ENCODE measurements at regions not wholly inside any gene's neighbourhood (a gene's known extent, or its start where the extent isn't known, plus 50 kb on each side); places are given as distances from the start of the nearest gene placed in this dataset.

DNA sequence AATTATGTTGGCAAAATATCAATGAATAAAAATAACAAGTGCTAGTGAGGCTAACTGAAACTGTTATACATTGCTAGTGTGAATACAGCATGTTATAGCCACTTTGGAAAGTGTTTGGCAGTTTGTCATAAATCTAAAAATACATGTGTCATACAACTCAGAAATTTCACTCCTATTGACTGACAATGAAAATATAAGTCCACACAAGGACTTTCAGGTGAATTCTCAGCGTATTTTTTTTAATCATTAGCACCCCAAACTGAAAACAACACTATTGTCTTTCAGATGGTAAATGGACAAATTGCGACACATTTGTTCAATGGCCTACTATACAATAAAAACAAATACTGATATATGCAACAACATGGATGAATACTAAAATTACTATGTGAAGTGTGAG, 884.8 kb downstream of the TRIB2 start:
- no peak for DNase-seq (ENCODE audit: extremely low spot score in 2 of 2)
- no peaks in the 10 kb centered on the region for H3K36me3 ChIP-seq
- TF ChIP-seq POLR2A (IDR thresholded peaks at IDR 0.05) (no peak), POLR2AphosphoS5 (IDR thresholded peaks at IDR 0.05; ENCODE audit: insufficient read depth in 1 of 2, low read depth in 1 of 2) (no peak)
- TF ChIP-seq, protein P1, sequence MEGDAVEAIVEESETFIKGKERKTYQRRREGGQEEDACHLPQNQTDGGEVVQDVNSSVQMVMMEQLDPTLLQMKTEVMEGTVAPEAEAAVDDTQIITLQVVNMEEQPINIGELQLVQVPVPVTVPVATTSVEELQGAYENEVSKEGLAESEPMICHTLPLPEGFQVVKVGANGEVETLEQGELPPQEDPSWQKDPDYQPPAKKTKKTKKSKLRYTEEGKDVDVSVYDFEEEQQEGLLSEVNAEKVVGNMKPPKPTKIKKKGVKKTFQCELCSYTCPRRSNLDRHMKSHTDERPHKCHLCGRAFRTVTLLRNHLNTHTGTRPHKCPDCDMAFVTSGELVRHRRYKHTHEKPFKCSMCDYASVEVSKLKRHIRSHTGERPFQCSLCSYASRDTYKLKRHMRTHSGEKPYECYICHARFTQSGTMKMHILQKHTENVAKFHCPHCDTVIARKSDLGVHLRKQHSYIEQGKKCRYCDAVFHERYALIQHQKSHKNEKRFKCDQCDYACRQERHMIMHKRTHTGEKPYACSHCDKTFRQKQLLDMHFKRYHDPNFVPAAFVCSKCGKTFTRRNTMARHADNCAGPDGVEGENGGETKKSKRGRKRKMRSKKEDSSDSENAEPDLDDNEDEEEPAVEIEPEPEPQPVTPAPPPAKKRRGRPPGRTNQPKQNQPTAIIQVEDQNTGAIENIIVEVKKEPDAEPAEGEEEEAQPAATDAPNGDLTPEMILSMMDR (IDR thresholded peaks at IDR 0.05), result no peak
- no peak overlapping the region for H3K4me3 ChIP-seq
- no peaks in the 10 kb centered on the region for H3K9me3 ChIP-seq
- H3K27me3 ChIP-seq, result no peaks in the 10 kb centered on the region
- H3K4me1 ChIP-seq, result no peaks in the 10 kb centered on the region
- intact Hi-C loops (cut with DNase I), result no loop called here
- no peak overlapping the region for H3K27ac ChIP-seq

DNA sequence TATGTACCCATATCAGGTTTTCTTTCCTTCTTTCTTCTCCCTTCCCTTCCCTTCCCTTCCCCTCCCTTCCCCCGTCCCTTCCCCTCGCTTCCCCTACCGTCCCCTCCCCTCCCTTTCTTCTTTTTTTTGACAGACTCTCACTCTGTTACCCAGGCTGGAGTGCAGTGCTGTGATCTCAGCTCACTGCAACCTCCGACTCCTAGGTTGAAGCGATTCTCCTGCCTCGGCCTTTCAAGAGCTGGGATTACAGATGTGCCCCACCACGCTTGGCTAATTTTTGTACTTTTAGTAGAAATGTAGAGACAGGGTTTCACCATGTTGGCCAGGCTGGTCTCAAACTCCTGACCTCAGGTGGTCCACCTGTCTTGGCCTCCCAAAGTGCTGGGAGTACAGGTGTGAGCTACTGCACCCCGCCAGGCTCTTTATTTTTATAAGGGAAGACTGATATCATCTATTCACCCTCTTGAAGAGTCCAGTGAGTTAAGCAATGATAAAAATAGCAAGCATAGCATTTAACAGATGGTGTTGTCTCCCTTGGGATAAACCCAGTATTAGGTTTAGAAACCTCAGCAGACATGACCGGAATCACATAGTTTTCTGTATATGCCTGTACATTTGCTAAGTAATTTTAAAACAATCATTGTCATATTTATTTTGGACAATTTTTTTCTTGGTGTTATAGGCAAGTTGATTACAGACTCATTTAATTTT, 888.4 kb downstream of the TRIB2 start:
- intact Hi-C loops (cut with DNase I), result no loop called here
- no peak for DNase-seq (ENCODE audit: extremely low spot score in 2 of 2)
- no peaks in the 10 kb centered on the region for H3K4me1 ChIP-seq
- H3K4me3 ChIP-seq, result no peak overlapping the region
- no peaks in the 10 kb centered on the region for H3K9me3 ChIP-seq
- no peaks in the 10 kb centered on the region for H3K27me3 ChIP-seq
- no peaks in the 10 kb centered on the region for H3K36me3 ChIP-seq
- H3K27ac ChIP-seq, result no peak overlapping the region
- no peak for TF ChIP-seq POLR2A (IDR thresholded peaks at IDR 0.05)
- TF ChIP-seq, protein P1 (IDR thresholded peaks at IDR 0.05), result no peak
- TF ChIP-seq POLR2AphosphoS5 (IDR thresholded peaks at IDR 0.05; ENCODE audit: insufficient read depth in 1 of 2, low read depth in 1 of 2), result no peak

DNA sequence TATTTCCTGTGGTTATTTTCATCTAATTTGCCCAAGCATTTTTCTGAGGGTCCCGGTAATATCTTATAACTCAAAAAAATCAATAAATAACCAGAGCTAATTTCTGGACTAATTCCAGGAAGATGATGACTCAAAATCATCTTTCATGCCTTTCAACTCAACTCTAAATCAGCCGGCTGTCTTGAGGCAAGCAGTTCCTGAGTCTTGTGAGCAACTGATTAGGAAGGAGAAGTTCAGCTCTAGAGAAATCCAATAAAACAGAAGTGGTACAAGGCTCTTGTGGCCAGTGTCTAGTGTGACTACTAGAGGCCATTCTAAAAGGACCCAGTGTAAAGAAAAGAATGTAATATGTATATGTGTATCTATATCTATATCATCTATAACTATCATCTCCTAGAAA, 890.4 kb downstream of the TRIB2 start:
- H3K27ac ChIP-seq, result no peak overlapping the region
- no peaks in the 10 kb centered on the region for H3K4me1 ChIP-seq
- H3K4me3 ChIP-seq, result no peak overlapping the region
- H3K9me3 ChIP-seq, result no peaks in the 10 kb centered on the region
- TF ChIP-seq, protein P1 (IDR thresholded peaks at IDR 0.05), result no peak
- TF ChIP-seq POLR2AphosphoS5 (IDR thresholded peaks at IDR 0.05; ENCODE audit: insufficient read depth in 1 of 2, low read depth in 1 of 2) (no peak), POLR2A (IDR thresholded peaks at IDR 0.05) (no peak)
- no peaks in the 10 kb centered on the region for H3K36me3 ChIP-seq
- no peak for DNase-seq (ENCODE audit: extremely low spot score in 2 of 2)
- intact Hi-C loops (cut with DNase I), result no loop called here
- no peaks in the 10 kb centered on the region for H3K27me3 ChIP-seq

DNA sequence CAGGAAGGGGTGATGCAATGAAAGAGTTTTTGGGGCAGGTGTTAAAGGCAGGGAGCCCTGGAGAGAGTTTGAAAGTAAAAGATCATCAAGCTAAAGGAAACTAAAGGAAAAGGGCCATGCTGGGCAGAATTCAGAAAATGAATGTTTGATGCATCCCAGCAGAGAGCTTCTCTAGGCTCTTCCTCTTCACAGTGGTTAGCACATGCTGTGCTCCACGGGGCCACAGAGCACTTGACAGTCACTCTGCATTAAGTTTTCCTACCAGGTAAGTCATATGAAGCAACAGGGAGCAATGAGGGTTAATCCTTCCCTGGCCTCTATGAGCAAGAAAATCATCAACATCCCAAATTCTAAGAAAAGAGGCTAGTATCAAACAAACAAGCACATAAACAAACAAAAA, 895.2 kb downstream of the TRIB2 start:
- no peaks in the 10 kb centered on the region for H3K9me3 ChIP-seq
- H3K27me3 ChIP-seq, result no peaks in the 10 kb centered on the region
- no peaks in the 10 kb centered on the region for H3K36me3 ChIP-seq
- TF ChIP-seq POLR2A (IDR thresholded peaks at IDR 0.05), result no peak
- TF ChIP-seq, protein P1 (IDR thresholded peaks at IDR 0.05), result no peak
- TF ChIP-seq POLR2AphosphoS5 (IDR thresholded peaks at IDR 0.05; ENCODE audit: insufficient read depth in 1 of 2, low read depth in 1 of 2), result no peak
- H3K27ac ChIP-seq, result no peak overlapping the region
- H3K4me3 ChIP-seq, result no peak overlapping the region
- no peaks in the 10 kb centered on the region for H3K4me1 ChIP-seq
- intact Hi-C loops (cut with DNase I), result no loop called here
- no peak for DNase-seq (ENCODE audit: extremely low spot score in 2 of 2)

DNA sequence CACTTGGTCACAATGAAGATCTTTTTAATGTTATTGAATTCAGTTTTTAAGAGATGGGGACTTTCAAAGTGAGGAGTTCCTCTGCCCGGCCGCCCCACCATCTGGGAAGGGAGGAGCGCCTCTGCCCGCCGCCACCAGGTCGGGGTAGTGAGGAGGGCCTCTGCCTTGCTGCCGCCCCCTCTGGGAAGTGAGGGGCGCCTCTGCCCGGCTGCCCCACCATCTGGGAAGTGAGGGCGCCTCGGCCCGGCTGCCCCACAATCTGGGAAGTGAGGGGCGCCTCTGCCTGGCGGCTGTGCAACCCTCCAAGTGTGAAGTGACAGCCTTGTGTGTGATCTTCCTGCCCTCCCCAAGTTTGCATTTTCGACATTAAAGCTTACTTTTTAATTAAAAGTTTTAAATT, 899.3 kb downstream of the TRIB2 start:
- TF ChIP-seq POLR2A (IDR thresholded peaks at IDR 0.05) (no peak), POLR2AphosphoS5 (IDR thresholded peaks at IDR 0.05; ENCODE audit: insufficient read depth in 1 of 2, low read depth in 1 of 2) (no peak)
- TF ChIP-seq, protein P1 (IDR thresholded peaks at IDR 0.05), result no peak
- H3K27me3 ChIP-seq, result no peaks in the 10 kb centered on the region
- no peak for DNase-seq (ENCODE audit: extremely low spot score in 2 of 2)
- no peaks in the 10 kb centered on the region for H3K36me3 ChIP-seq
- H3K27ac ChIP-seq, result no peak overlapping the region
- intact Hi-C loops (cut with DNase I), result no loop called here
- H3K9me3 ChIP-seq, result no peaks in the 10 kb centered on the region
- H3K4me3 ChIP-seq, result no peak overlapping the region
- H3K4me1 ChIP-seq, result no peaks in the 10 kb centered on the region

Data from vagina (tissue), 2 donors.